Spleen (tissue), 7 donors: ENCODE measurements at regions not wholly inside any gene's neighbourhood (a gene's known extent, or its start where the extent isn't known, plus 50 kb on each side); places are given as distances from the start of the nearest gene placed in this dataset.

ENCODE experiments used
- POLR2A ChIP-seq, 3 donors: fragments of 450-650 bp; IDR thresholded peaks; one replicate each; pipeline ENCODE4 v1.5.1; 2017; ENCODE audit warnings: antibody characterized with exemption in 3 of 3, mild to moderate bottlenecking in 1 of 3
- POLR2AphosphoS5 ChIP-seq, 3 donors: sonication (generic); formaldehyde crosslinking; IDR thresholded peaks; one replicate each; pipeline ENCODE4 v1.5.1; 2017; ENCODE audit warnings: antibody characterized with exemption in 3 of 3
- TF ChIP-seq, protein P1 (sequence below), 11 experiments: fragments of 200-600 bp in 7 of 11; fragments of 450-650 bp in 4 of 11; sonication (generic) in 4 of 11; IDR thresholded peaks in 8 of 11; conservative IDR thresholded peaks in 3 of 11; 1 replicate in 7 of 11; 2 replicates in 4 of 11; pipeline versions ENCODE4 v1.4.0 to v1.8.0; 2016 to 2021; ENCODE audit warnings: antibody characterized with exemption in 11 of 11, inconsistent platforms in 4 of 11, mild to moderate bottlenecking in 1 of 11
- donor health status: DM: no; HTN: no; CAD: no; lungs with moderate emphysema.
- donor health status: DM: no; HTN: no; CAD: no.
- donor health status: DM: no; HTN: no; CAD: no.

DNA sequence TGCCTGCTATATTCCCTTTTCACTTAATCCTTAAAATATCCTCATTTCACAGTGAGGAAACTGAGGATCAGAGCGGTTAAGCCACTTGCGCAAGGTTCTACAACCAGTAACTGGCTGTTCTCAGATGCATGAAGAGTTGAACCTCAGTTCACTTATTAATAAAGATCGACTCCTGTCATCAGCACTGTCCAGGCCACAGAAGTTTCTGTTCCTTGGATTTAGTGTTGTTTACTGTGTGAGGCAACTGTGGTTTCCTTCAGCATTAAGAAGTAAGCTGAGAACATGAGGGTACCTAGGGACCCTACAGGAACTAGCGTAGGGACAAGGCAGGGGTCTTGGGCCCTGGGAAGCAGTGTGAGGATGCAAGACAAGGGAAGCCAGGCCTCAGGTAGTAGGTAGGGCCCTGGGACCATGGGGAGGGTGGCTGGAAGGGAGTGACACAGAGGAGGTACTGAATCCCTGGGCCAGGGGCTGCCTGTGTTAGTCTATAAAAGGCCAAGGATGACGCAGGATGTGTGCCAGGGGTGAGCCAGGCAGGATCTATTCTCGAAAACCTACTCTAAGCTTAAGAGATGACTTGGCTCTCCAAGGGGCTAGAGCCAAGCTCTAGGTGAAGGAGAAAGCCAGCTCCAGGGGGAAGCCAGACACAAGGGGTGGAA is 181.2 kb upstream of the CSF3R start:
- TF ChIP-seq, protein P1, sequence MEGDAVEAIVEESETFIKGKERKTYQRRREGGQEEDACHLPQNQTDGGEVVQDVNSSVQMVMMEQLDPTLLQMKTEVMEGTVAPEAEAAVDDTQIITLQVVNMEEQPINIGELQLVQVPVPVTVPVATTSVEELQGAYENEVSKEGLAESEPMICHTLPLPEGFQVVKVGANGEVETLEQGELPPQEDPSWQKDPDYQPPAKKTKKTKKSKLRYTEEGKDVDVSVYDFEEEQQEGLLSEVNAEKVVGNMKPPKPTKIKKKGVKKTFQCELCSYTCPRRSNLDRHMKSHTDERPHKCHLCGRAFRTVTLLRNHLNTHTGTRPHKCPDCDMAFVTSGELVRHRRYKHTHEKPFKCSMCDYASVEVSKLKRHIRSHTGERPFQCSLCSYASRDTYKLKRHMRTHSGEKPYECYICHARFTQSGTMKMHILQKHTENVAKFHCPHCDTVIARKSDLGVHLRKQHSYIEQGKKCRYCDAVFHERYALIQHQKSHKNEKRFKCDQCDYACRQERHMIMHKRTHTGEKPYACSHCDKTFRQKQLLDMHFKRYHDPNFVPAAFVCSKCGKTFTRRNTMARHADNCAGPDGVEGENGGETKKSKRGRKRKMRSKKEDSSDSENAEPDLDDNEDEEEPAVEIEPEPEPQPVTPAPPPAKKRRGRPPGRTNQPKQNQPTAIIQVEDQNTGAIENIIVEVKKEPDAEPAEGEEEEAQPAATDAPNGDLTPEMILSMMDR (IDR thresholded peaks at IDR 0.05 in 8 of 11, conservative IDR thresholded peaks at IDR 0.05 in 3 of 11), result no peak
- TF ChIP-seq POLR2AphosphoS5 (IDR thresholded peaks at IDR 0.05), result no peak
- no peak for TF ChIP-seq POLR2A (IDR thresholded peaks at IDR 0.05)
